HCT116 (cell line): ENCODE measurements at regions not wholly inside any gene's neighbourhood (a gene's known extent, or its start where the extent isn't known, plus 50 kb on each side); places are given as distances from the start of the nearest gene placed in this dataset.
"Not testable (repeated sequence)": the region's sequence is repeated elsewhere in the genome, so short reads cannot be mapped to it uniquely, and the experiment has no call there.

Experiments
- ATAC-seq: fragments of 200-7000 bp; cut with Tn5 transposase; 2 replicates; pipeline ENCODE4 v1.9.1; 2020; ENCODE audit warnings: mild to moderate bottlenecking, moderate library complexity
- BruUV-seq: library from RNA; stranded (reverse); fragments of 400-500 nt; replicated peaks from 2 replicates; lab custom pipeline; 2021; lab: Mats Ljungman, UMichigan
- CTCF ChIA-PET: fragments of 300-600 bp; sonication (Branson Sonifier 250); formaldehyde crosslinking; loops from one replicate; lab custom pipeline; 2021; ENCODE audit warnings: antibody characterized with exemption; lab: Charles Lee
- POLR2A ChIA-PET: fragments of 300-600, 350-600 bp; sonication (Branson Sonifier 250); formaldehyde crosslinking; loops from one replicate; lab custom pipeline; 2021; ENCODE audit warnings: antibody characterized with exemption; lab: Charles Lee
- RAD21 ChIA-PET, 2 experiments: fragments of 300-600 bp; sonication (Branson Sonifier 250); formaldehyde crosslinking; loops; one replicate each; lab custom pipeline; 2023; ENCODE audit warnings: low total read pairs in 2 of 2; ENCODE audit not compliant: uncharacterized antibody in 2 of 2, unreplicated experiment in 2 of 2, low non-redundant PET in 1 of 2; lab: Charles Lee
- DNase-seq: peaks from one replicate; pipeline ENCODE4 v3.0.0-alpha.2; 2010; ENCODE audit warnings: low read depth, low spot score
- H2AFZ ChIP-seq: fragments of 200-600 bp; shearing (Covaris generic), sonication (generic); 2 replicates; pipeline ENCODE4 v1.6.1; 2017; ENCODE audit warnings: low read depth, mixed run types, mixed read lengths, antibody characterized with exemption, low read length; ENCODE audit not compliant: poor library complexity, severe bottlenecking
- H3K27ac ChIP-seq: 2 replicates; pipeline ENCODE4 v1.5.1; 2012; ENCODE audit warnings: low read depth, low read length
- H3K27me3 ChIP-seq: fragments of 200-600 bp; sonication (generic); 2 replicates; pipeline ENCODE4 v1.6.1; 2016; ENCODE audit warnings: mixed run types, low read length, mixed read lengths; ENCODE audit not compliant: insufficient read depth
- H3K36me3 ChIP-seq, 2 experiments: fragments of 200-500 bp in 1 of 2; fragments of 200-600 bp in 1 of 2; sonication (Bioruptor generic) in 1 of 2; sonication (generic) in 1 of 2; 2 replicates each; pipeline versions ENCODE4 v1.5.1 to v1.6.1; 2014 to 2016; ENCODE audit warnings: low read length in 2 of 2, inconsistent platforms in 1 of 2, mixed read lengths in 1 of 2, mixed run types in 1 of 2; ENCODE audit not compliant: insufficient read depth in 2 of 2, control insufficient read depth in 1 of 2
- H3K4me1 ChIP-seq, 2 experiments: fragments of 200-600 bp in 1 of 2; sonication (generic) in 1 of 2; 2 replicates each; pipeline versions ENCODE4 v1.5.1 to v1.6.1; 2012 to 2017; ENCODE audit warnings: low read length in 2 of 2, inconsistent platforms in 1 of 2, mild to moderate bottlenecking in 1 of 2, mixed read lengths in 1 of 2, mixed run types in 1 of 2, moderate library complexity in 1 of 2; ENCODE audit not compliant: insufficient read depth in 2 of 2, control insufficient read depth in 1 of 2
- H3K4me2 ChIP-seq: fragments of 200-600 bp; sonication (generic); 2 replicates; pipeline ENCODE4 v1.6.1; 2017; ENCODE audit warnings: mixed run types, low read length, mixed read lengths
- H3K4me3 ChIP-seq, 2 experiments: fragments of 200-600 bp in 1 of 2; sonication (generic) in 1 of 2; replicated peaks in 1 of 2; 2 replicates each; pipeline ENCODE4 v1.5.1; 2011 to 2016; ENCODE audit warnings: low read length in 2 of 2, control low read depth in 1 of 2, low read depth in 1 of 2, mild to moderate bottlenecking in 1 of 2, mixed read lengths in 1 of 2, mixed run types in 1 of 2
- H3K79me2 ChIP-seq: fragments of 200-600 bp; sonication (generic); 2 replicates; pipeline ENCODE4 v1.6.1; 2017; ENCODE audit warnings: mild to moderate bottlenecking, mixed run types, low read length, moderate library complexity, mixed read lengths; ENCODE audit not compliant: insufficient read depth
- H3K9ac ChIP-seq: fragments of 200-600 bp; sonication (generic); 2 replicates; pipeline ENCODE4 v1.6.1; 2016; ENCODE audit warnings: low read length, mixed read lengths
- H3K9me2 ChIP-seq: fragments of 200-600 bp; sonication (generic), shearing (Covaris generic); 2 replicates; pipeline ENCODE4 v1.6.1; 2017; ENCODE audit warnings: mixed run types, mild to moderate bottlenecking, moderate library complexity; ENCODE audit not compliant: insufficient read depth
- H3K9me3 ChIP-seq, 2 experiments: fragments of 200-500 bp in 1 of 2; fragments of 200-600 bp in 1 of 2; sonication (Bioruptor generic) in 1 of 2; sonication (generic) in 1 of 2; 2 replicates each; pipeline ENCODE4 v1.6.1; 2014 to 2017; ENCODE audit warnings: low read length in 2 of 2, mixed read lengths in 2 of 2, inconsistent platforms in 1 of 2, low read depth in 1 of 2, mild to moderate bottlenecking in 1 of 2, mixed run types in 1 of 2, moderate library complexity in 1 of 2; ENCODE audit not compliant: control insufficient read depth in 1 of 2, insufficient read depth in 1 of 2
- H4K20me1 ChIP-seq: fragments of 200-600 bp; sonication (generic), shearing (Covaris generic); 2 replicates; pipeline ENCODE4 v1.6.1; 2017; ENCODE audit warnings: mixed run types, mild to moderate bottlenecking, moderate library complexity; ENCODE audit not compliant: insufficient read depth
- EZH2phosphoT487 ChIP-seq: fragments of 200-600 bp; IDR thresholded peaks from 2 replicates; pipeline ENCODE4 v1.6.1; 2018; ENCODE audit warnings: antibody characterized with exemption, borderline replicate concordance
- intact Hi-C: fragments of 100-400 bp; cut with micrococcal nuclease; formaldehyde crosslinking; loops from 2 replicates; pipeline ENCODE4 v1.10.0; 2022

- Histone ChIP-seq H3K4me2 (no peak overlapping the region), H3K4me3 (no peak overlapping the region), H3K9me2 (no peaks in the 10 kb centered on the region), H2AFZ (peak overlapping the region; percentile 56), H3K27ac (no peak overlapping the region), H3K27me3 (no peaks in the 10 kb centered on the region), H3K36me3 (no peaks in the 10 kb centered on the region), H3K79me2 (no peaks in the 10 kb centered on the region), H3K4me1 (0 out of 4 replicates have a peak, but pooled peaks cover 0 to 3% of the 10 kb centered on the region in 2 experiments), H3K9me3 (no peaks in the 10 kb centered on the region), H4K20me1 (no peaks in the 10 kb centered on the region), H3K9ac (no peak overlapping the region)
- BruUV-seq = no TSS peak
- intact Hi-C loops = no loop called here
- ATAC-seq (no peak), DNase-seq (no peak)
- TF ChIP-seq EZH2phosphoT487 = no peak
- CTCF ChIA-PET = no interaction called here
- RAD21 ChIA-PET = no interaction called here
- POLR2A ChIA-PET = no interaction called here
Observed at GRCh38 chr7:79770063-79770462, 316.6 kb upstream of the MAGI2 start.

- H4K20me1 ChIP-seq, H2AFZ ChIP-seq, H3K36me3 ChIP-seq, CTCF ChIA-PET, DNase-seq, H3K4me1 ChIP-seq, ATAC-seq, H3K9ac ChIP-seq, H3K27me3 ChIP-seq, H3K27ac ChIP-seq, BruUV-seq, intact Hi-C loops, POLR2A ChIA-PET, H3K79me2 ChIP-seq, H3K4me2 ChIP-seq, H3K9me2 ChIP-seq, H3K4me3 ChIP-seq, RAD21 ChIA-PET, H3K9me3 ChIP-seq: not testable (repeated sequence)
Observed at GRCh38 chr7:79767876-79768560, 314.6 kb upstream of the MAGI2 start.

- intact Hi-C loops, RAD21 ChIA-PET, POLR2A ChIA-PET, BruUV-seq, H3K79me2 ChIP-seq, H3K27ac ChIP-seq, H3K4me1 ChIP-seq, ATAC-seq, H2AFZ ChIP-seq, H3K9me2 ChIP-seq, H3K36me3 ChIP-seq, H3K9ac ChIP-seq, H3K4me2 ChIP-seq, CTCF ChIA-PET, H3K4me3 ChIP-seq, H3K27me3 ChIP-seq, H4K20me1 ChIP-seq, DNase-seq, H3K9me3 ChIP-seq: not testable (repeated sequence)
Observed at GRCh38 chr7:79767192-79767591, 313.7 kb upstream of the MAGI2 start.
